Fibroblast of skin of right quadriceps (primary cell): ENCODE measurements at regions not wholly inside any gene's neighbourhood (a gene's known extent, or its start where the extent isn't known, plus 50 kb on each side); places are given as distances from the start of the nearest gene placed in this dataset.

Experiments
- DNase-seq: peaks from one replicate; pipeline ENCODE4 v3.0.0-alpha.2; 2013

GRCh38 chr9:18077941-18078678 lies 395.8 kb upstream of the ADAMTSL1 start:
- no peak for DNase-seq

GRCh38 chr9:18092138-18092537 lies 381.8 kb upstream of the ADAMTSL1 start:
- DNase-seq: no peak

GRCh38 chr9:18106006-18106560 lies 367.9 kb upstream of the ADAMTSL1 start:
- DNase-seq: no peak

- DNase-seq: no peak
Observed at GRCh38 chr9:18109675-18110074, 364.3 kb upstream of the ADAMTSL1 start.

- DNase-seq: no peak
Observed at GRCh38 chr9:18111146-18111545, 362.8 kb upstream of the ADAMTSL1 start.

- DNase-seq: peak; percentile 40
Observed at GRCh38 chr9:18114559-18115475, 359.1 kb upstream of the ADAMTSL1 start.

- no peak for DNase-seq
Observed at GRCh38 chr9:18118268-18118667, 355.7 kb upstream of the ADAMTSL1 start.

- peak; percentile 23 for DNase-seq
Observed at GRCh38 chr9:18122171-18122570, 351.8 kb upstream of the ADAMTSL1 start.

GRCh38 chr9:18124760-18125159 lies 349.2 kb upstream of the ADAMTSL1 start:
- peak; percentile 19 for DNase-seq

- DNase-seq: no peak
Observed at GRCh38 chr9:18126831-18127498, 347.0 kb upstream of the ADAMTSL1 start.

- DNase-seq: no peak
Observed at GRCh38 chr9:18127499-18127875, 346.5 kb upstream of the ADAMTSL1 start.

GRCh38 chr9:18129809-18130334 lies 344.1 kb upstream of the ADAMTSL1 start:
- no peak for DNase-seq

GRCh38 chr9:18136354-18136994 lies 337.5 kb upstream of the ADAMTSL1 start:
- DNase-seq: no peak

GRCh38 chr9:18137815-18138214 lies 336.1 kb upstream of the ADAMTSL1 start:
- DNase-seq: no peak

GRCh38 chr9:18138656-18139055 lies 335.3 kb upstream of the ADAMTSL1 start:
- DNase-seq: no peak

- no peak for DNase-seq
Observed at GRCh38 chr9:18141681-18142080, 332.3 kb upstream of the ADAMTSL1 start.

- DNase-seq: no peak
Observed at GRCh38 chr9:18143073-18143745, 330.7 kb upstream of the ADAMTSL1 start.

- no peak for DNase-seq
Observed at GRCh38 chr9:18146329-18146728, 327.6 kb upstream of the ADAMTSL1 start.

GRCh38 chr9:18149471-18150011 lies 324.4 kb upstream of the ADAMTSL1 start:
- DNase-seq: no peak

GRCh38 chr9:18154661-18155060 lies 319.3 kb upstream of the ADAMTSL1 start:
- peak; percentile 1 for DNase-seq

- DNase-seq: no peak
Observed at GRCh38 chr9:18159254-18159653, 314.7 kb upstream of the ADAMTSL1 start.

- DNase-seq: no peak
Observed at GRCh38 chr9:18163146-18163545, 310.8 kb upstream of the ADAMTSL1 start.
